ENCODE measurements at regions not wholly inside any gene's neighbourhood (a gene's known extent, or its start where the extent isn't known, plus 50 kb on each side); places are given as distances from the start of the nearest gene placed in this dataset.

- no peak for DNase-seq (ENCODE audit: low read depth)
- H3K4me3 ChIP-seq (ENCODE audit: control insufficient read depth, low read depth, low read length), result no peak overlapping the region
- no peak for TF ChIP-seq CTCF (IDR thresholded peaks at IDR 0.05; ENCODE audit: control insufficient read depth, insufficient read depth, low read depth, low read length, missing control alignments)
These were observed 269.4 kb upstream of the SMIM31 start for GRCh38 chr4:164484551-164484950.

- H3K4me3 ChIP-seq (ENCODE audit: control insufficient read depth, low read depth, low read length), result no peak overlapping the region
These were observed 268.8 kb upstream of the SMIM31 start for GRCh38 chr4:164485136-164485535.

GRCh38 chr4:164488114-164488513 is 265.8 kb upstream of the SMIM31 start:
- no peak for TF ChIP-seq CTCF (IDR thresholded peaks at IDR 0.05; ENCODE audit: control insufficient read depth, insufficient read depth, low read depth, low read length, missing control alignments)
- no peak for DNase-seq (ENCODE audit: low read depth)
- H3K4me3 ChIP-seq (ENCODE audit: control insufficient read depth, low read depth, low read length), result no peak overlapping the region

More at GRCh38 chr4:164485136-164485535, 268.8 kb upstream of the SMIM31 start:
- no peak for DNase-seq (ENCODE audit: low read depth)
- no peak for TF ChIP-seq CTCF (IDR thresholded peaks at IDR 0.05; ENCODE audit: control insufficient read depth, insufficient read depth, low read depth, low read length, missing control alignments)

- no peak for TF ChIP-seq CTCF (IDR thresholded peaks at IDR 0.05; ENCODE audit: control insufficient read depth, insufficient read depth, low read depth, low read length, missing control alignments)
- no peak for DNase-seq (ENCODE audit: low read depth)
- H3K4me3 ChIP-seq (ENCODE audit: control insufficient read depth, low read depth, low read length), result no peak overlapping the region
These were observed 252.9 kb upstream of the SMIM31 start for GRCh38 chr4:164501074-164501473.

- TF ChIP-seq CTCF (IDR thresholded peaks at IDR 0.05; ENCODE audit: control insufficient read depth, insufficient read depth, low read depth, low read length, missing control alignments), result no peak
- H3K4me3 ChIP-seq (ENCODE audit: control insufficient read depth, low read depth, low read length), result no peak overlapping the region
- no peak for DNase-seq (ENCODE audit: low read depth)
These were observed 250.1 kb upstream of the SMIM31 start for GRCh38 chr4:164503874-164504273.

- no peak for DNase-seq (ENCODE audit: low read depth)
- TF ChIP-seq CTCF (IDR thresholded peaks at IDR 0.05; ENCODE audit: control insufficient read depth, insufficient read depth, low read depth, low read length, missing control alignments), result no peak
- no peak overlapping the region for H3K4me3 ChIP-seq (ENCODE audit: control insufficient read depth, low read depth, low read length)
These were observed 245.8 kb upstream of the SMIM31 start for GRCh38 chr4:164508097-164508496.

- no peak for TF ChIP-seq CTCF (IDR thresholded peaks at IDR 0.05; ENCODE audit: control insufficient read depth, insufficient read depth, low read depth, low read length, missing control alignments)
- no peak overlapping the region for H3K4me3 ChIP-seq (ENCODE audit: control insufficient read depth, low read depth, low read length)
- DNase-seq (ENCODE audit: low read depth), result no peak
These were observed 245.2 kb upstream of the SMIM31 start for GRCh38 chr4:164508771-164509170.

All from AG09309 (cell line).